Heart left ventricle (tissue), 13 donors: ENCODE measurements at regions not wholly inside any gene's neighbourhood (a gene's known extent, or its start where the extent isn't known, plus 50 kb on each side); places are given as distances from the start of the nearest gene placed in this dataset.

ENCODE experiments used
- POLR2A ChIP-seq, 2 donors: fragments of 450-650 bp; IDR thresholded peaks; one replicate each; pipeline ENCODE4 v1.6.1; 2017; ENCODE audit warnings: antibody characterized with exemption in 2 of 2, mild to moderate bottlenecking in 2 of 2, moderate library complexity in 2 of 2
- TF ChIP-seq, protein P1 (sequence below), 12 donors: fragments of 200-600 bp; sonication (generic) in 4 of 12; IDR thresholded peaks; one replicate each; pipeline versions ENCODE4 v1.5.0 to v1.8.0; 2018 to 2022; ENCODE audit warnings: antibody characterized with exemption in 12 of 12, mild to moderate bottlenecking in 5 of 12
- donor health status: ischemic (EF 13 %, LVEDD 7.1; RV severe dilation, severe dysfunction).
- donor health status: DM: no; HTN: yes; CAD: no.
- donor health status: DM: no; HTN: no; CAD: no.
- donor health status: ischemic (EF 25% LVEDD 6.9; RV normal size, moderate dysfunction).
- donor health status: ischemic (EF 25% LVEDD 5.7; RV mildly dilated, moderate dysfunction).
- donor health status: ischemic (EF 35%, LVEDD 5.7; RV mildly dilated, moderate dysfunction).
- donor health status: nonischemic (EF 11% LVEDD 7.7; RV severe dilation, severe dysfunction).
- donor health status: DM: yes; HTN: yes; CAD: no.
- donor health status: PGD.
- donor health status: ischemic (EF 29% LVEDD 5.4; RV normal size, mild dysfunction).
- donor health status: nonischemic (EF 23%, LVEDD 6.1; RV moderate dilation, normal function).

DNA sequence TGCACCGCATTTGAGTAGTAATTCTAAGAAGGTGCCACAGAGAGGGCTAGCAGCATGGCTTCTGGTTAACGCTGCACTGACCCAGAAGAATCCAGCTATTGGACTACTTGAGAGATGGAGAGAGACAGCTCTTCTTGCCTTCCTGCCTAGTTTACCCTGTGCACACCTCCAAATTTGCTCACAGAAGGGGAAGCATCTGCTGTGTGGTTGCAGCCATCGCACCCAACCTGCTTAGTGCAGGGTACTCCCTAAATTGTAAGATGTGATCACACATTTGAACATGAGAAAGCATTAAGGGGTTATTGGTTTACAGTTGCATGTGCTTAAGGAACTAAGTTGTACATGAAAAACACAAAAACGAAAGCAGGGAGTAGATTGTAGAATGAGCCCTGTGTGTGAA lies 122.1 kb downstream of the FOXB1 start:
- TF ChIP-seq POLR2A (IDR thresholded peaks at IDR 0.05), result no peak
- TF ChIP-seq, protein P1, sequence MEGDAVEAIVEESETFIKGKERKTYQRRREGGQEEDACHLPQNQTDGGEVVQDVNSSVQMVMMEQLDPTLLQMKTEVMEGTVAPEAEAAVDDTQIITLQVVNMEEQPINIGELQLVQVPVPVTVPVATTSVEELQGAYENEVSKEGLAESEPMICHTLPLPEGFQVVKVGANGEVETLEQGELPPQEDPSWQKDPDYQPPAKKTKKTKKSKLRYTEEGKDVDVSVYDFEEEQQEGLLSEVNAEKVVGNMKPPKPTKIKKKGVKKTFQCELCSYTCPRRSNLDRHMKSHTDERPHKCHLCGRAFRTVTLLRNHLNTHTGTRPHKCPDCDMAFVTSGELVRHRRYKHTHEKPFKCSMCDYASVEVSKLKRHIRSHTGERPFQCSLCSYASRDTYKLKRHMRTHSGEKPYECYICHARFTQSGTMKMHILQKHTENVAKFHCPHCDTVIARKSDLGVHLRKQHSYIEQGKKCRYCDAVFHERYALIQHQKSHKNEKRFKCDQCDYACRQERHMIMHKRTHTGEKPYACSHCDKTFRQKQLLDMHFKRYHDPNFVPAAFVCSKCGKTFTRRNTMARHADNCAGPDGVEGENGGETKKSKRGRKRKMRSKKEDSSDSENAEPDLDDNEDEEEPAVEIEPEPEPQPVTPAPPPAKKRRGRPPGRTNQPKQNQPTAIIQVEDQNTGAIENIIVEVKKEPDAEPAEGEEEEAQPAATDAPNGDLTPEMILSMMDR (IDR thresholded peaks at IDR 0.05), result no peak
